ENCODE measurements at regions not wholly inside any gene's neighbourhood (a gene's known extent, or its start where the extent isn't known, plus 50 kb on each side); places are given as distances from the start of the nearest gene placed in this dataset.
A peak's percentile ranks its signal among the peaks of the same experiment; 100 is the strongest.

GRCh38 chr5:65068410-65068809 lies 299.7 kb downstream of the CWC27 start:
- no peak for DNase-seq (ENCODE audit: low spot score)

- DNase-seq (ENCODE audit: low spot score): no peak
Measured at GRCh38 chr5:65070026-65070425, 301.3 kb downstream of the CWC27 start.

GRCh38 chr5:65072850-65073249 lies 304.1 kb downstream of the CWC27 start:
- no peak for DNase-seq (ENCODE audit: low spot score)

GRCh38 chr5:65073250-65073661 lies 304.5 kb downstream of the CWC27 start:
- no peak for DNase-seq (ENCODE audit: low spot score)

GRCh38 chr5:65075623-65076250 lies 307.0 kb downstream of the CWC27 start:
- no peak for DNase-seq (ENCODE audit: low spot score)

- peak; percentile 51 for DNase-seq (ENCODE audit: low spot score)
Measured at GRCh38 chr5:65076251-65076869, 307.6 kb downstream of the CWC27 start.

- no peak for DNase-seq (ENCODE audit: low spot score)
Measured at GRCh38 chr5:65077653-65078052, 308.9 kb downstream of the CWC27 start.

GRCh38 chr5:65078331-65078730 lies 309.6 kb downstream of the CWC27 start:
- DNase-seq (ENCODE audit: low spot score): no peak

GRCh38 chr5:65081071-65081470 lies 312.3 kb downstream of the CWC27 start:
- no peak for DNase-seq (ENCODE audit: low spot score)

GRCh38 chr5:65084795-65085515 lies 316.2 kb downstream of the CWC27 start:
- DNase-seq (ENCODE audit: low spot score): no peak

- DNase-seq (ENCODE audit: low spot score): no peak
Measured at GRCh38 chr5:65085516-65085850, 316.8 kb downstream of the CWC27 start.

- no peak for DNase-seq (ENCODE audit: low spot score)
Measured at GRCh38 chr5:65086234-65086890, 317.6 kb downstream of the CWC27 start.

GRCh38 chr5:65087154-65087553 lies 318.4 kb downstream of the CWC27 start:
- no peak for DNase-seq (ENCODE audit: low spot score)

- no peak for DNase-seq (ENCODE audit: low spot score)
Measured at GRCh38 chr5:65094279-65094678, 325.5 kb downstream of the CWC27 start.

- no peak for DNase-seq (ENCODE audit: low spot score)
Measured at GRCh38 chr5:65098393-65098792, 329.7 kb downstream of the CWC27 start.
